ENCODE measurements at regions not wholly inside any gene's neighbourhood (a gene's known extent, or its start where the extent isn't known, plus 50 kb on each side); places are given as distances from the start of the nearest gene placed in this dataset.

GRCh38 chr10:125431149-125431548 lies 251.8 kb downstream of the TEX36 start:
- H3K4me1 ChIP-seq (ENCODE audit: insufficient read depth): no peaks in the 10 kb centered on the region
- intact Hi-C loops (cut with DNase I): no loop called here
- WGBS, 3 donors: 81 to 86% (median 83%) methylated on average over 4 of the region's 4 CpGs
- H3K27ac ChIP-seq: no peak overlapping the region
- H3K36me3 ChIP-seq: no peaks in the 10 kb centered on the region
- no peaks in the 10 kb centered on the region for H3K27me3 ChIP-seq
- TF ChIP-seq, protein P1, sequence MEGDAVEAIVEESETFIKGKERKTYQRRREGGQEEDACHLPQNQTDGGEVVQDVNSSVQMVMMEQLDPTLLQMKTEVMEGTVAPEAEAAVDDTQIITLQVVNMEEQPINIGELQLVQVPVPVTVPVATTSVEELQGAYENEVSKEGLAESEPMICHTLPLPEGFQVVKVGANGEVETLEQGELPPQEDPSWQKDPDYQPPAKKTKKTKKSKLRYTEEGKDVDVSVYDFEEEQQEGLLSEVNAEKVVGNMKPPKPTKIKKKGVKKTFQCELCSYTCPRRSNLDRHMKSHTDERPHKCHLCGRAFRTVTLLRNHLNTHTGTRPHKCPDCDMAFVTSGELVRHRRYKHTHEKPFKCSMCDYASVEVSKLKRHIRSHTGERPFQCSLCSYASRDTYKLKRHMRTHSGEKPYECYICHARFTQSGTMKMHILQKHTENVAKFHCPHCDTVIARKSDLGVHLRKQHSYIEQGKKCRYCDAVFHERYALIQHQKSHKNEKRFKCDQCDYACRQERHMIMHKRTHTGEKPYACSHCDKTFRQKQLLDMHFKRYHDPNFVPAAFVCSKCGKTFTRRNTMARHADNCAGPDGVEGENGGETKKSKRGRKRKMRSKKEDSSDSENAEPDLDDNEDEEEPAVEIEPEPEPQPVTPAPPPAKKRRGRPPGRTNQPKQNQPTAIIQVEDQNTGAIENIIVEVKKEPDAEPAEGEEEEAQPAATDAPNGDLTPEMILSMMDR (IDR thresholded peaks at IDR 0.05): no peak
- no peak for TF ChIP-seq POLR2A (IDR thresholded peaks at IDR 0.05)
- TF ChIP-seq EP300 (IDR thresholded peaks at IDR 0.05): no peak
- no peaks in the 10 kb centered on the region for H3K9me3 ChIP-seq
- no peak overlapping the region for H3K4me3 ChIP-seq
- no peak for DNase-seq

DNA sequence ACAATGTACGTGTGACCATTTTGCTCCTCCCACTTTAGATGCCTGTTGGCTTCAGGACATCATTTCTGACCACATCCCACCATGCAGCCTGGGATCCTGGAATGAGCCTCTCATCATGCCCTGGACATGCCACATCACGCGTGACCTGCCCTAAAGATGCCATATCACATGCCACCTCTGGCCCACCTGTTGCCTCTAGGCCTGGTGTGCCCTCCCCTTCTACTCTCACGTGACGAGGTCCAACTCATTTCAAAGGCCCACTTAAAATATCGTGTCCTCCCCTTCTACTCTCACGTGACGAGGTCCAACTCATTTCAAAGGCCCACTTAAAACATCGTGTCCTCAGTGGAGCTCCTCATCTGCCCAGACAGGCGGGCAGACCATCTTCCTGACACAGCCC lies 254.9 kb downstream of the TEX36 start:
- DNase-seq: no peak
- 92 to 93% (median 93%) methylated on average over 10 of the region's 10 CpGs for WGBS, 3 donors
- TF ChIP-seq POLR2A (IDR thresholded peaks at IDR 0.05) (no peak), EP300 (IDR thresholded peaks at IDR 0.05) (no peak)
- TF ChIP-seq, protein P1 (IDR thresholded peaks at IDR 0.05): no peak
- H3K36me3 ChIP-seq: no peaks in the 10 kb centered on the region
- H3K4me3 ChIP-seq: no peak overlapping the region
- no peaks in the 10 kb centered on the region for H3K4me1 ChIP-seq (ENCODE audit: insufficient read depth)
- H3K9me3 ChIP-seq: no peaks in the 10 kb centered on the region
- H3K27me3 ChIP-seq: no peaks in the 10 kb centered on the region
- no peak overlapping the region for H3K27ac ChIP-seq
- intact Hi-C loops (cut with DNase I): no loop called here

DNA sequence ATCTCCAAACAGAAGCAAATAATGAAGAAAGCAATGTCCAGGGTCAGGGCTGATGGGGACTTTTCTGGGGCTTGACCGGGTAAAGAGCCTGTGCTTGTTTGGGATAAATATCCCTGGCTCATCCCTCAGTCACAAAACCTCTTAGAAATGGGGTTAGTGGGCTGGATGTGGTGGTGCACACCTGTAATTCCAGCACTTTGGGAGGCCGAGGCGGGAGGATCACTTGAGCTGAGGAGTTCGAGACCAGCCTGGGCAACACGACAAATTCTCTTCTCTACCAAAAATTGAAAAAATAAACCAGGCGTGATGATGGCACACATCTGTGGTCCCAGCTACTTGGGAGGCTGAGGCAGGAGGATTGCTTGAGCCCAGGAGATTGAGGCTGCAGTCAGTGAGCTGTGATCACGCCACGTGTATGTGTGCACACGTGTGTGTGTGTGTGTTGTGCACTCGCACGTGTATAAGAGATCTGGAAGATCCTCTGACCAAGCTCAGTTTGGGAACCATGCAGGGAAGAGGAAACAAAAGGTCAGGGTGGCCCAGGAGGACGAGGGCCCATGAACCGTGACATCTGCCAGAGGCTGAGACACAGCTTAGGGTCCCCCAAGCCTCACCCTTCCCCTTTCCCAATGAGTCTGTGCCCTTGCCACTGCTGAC lies 258.6 kb downstream of the TEX36 start:
- 79 to 82% (median 80%) methylated on average over 13 of the region's 13 CpGs for WGBS, 3 donors

GRCh38 chr10:125423569-125423968 lies 259.4 kb downstream of the TEX36 start:
- no peaks in the 10 kb centered on the region for H3K27me3 ChIP-seq
- TF ChIP-seq POLR2A (IDR thresholded peaks at IDR 0.05): no peak
- TF ChIP-seq EP300 (IDR thresholded peaks at IDR 0.05): no peak
- TF ChIP-seq, protein P1 (IDR thresholded peaks at IDR 0.05): no peak
- no peak overlapping the region for H3K4me3 ChIP-seq
- no peak overlapping the region for H3K27ac ChIP-seq
- intact Hi-C loops (cut with DNase I): no loop called here
- H3K36me3 ChIP-seq: no peaks in the 10 kb centered on the region
- DNase-seq: no peak
- 72 to 77% (median 75%) methylated on average over 9 of the region's 9 CpGs for WGBS, 3 donors
- no peaks in the 10 kb centered on the region for H3K9me3 ChIP-seq
- no peaks in the 10 kb centered on the region for H3K4me1 ChIP-seq (ENCODE audit: insufficient read depth)

More for the DNA sequence above, 258.6 kb downstream of the TEX36 start:
- intact Hi-C loops (cut with DNase I): no loop called here
- Histone ChIP-seq H3K36me3 (no peaks in the 10 kb centered on the region), H3K9me3 (no peaks in the 10 kb centered on the region), H3K27me3 (no peaks in the 10 kb centered on the region), H3K27ac (no peak overlapping the region), H3K4me1 (ENCODE audit: insufficient read depth) (no peaks in the 10 kb centered on the region), H3K4me3 (no peak overlapping the region)
- TF ChIP-seq POLR2A (IDR thresholded peaks at IDR 0.05): no peak
- no peak for DNase-seq

DNA sequence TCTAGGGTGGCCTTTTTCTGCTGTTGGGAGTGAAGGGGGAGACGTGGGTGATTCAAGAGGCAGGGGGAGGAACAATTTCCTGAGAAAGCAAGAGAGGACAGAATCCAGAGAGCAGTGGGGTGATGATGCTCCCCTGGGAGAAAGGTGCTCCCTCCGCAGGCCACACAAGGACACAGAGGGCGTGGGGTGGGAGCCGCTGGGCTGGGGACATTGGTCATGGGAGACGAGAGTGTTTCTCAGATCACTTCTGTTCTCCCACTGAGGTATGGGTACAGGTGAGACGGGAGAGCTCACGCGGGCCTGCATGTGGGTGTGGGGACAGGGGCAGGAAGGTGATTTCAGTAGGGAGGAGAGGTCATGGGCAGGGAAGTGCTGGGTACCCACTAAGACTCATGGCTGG lies 259.5 kb upstream of the CTBP2 start:
- H3K9me3 ChIP-seq: no peaks in the 10 kb centered on the region

More for the DNA sequence above, 259.5 kb upstream of the CTBP2 start:
- TF ChIP-seq EP300 (IDR thresholded peaks at IDR 0.05): no peak
- TF ChIP-seq, protein P1 (IDR thresholded peaks at IDR 0.05): no peak
- no peak for TF ChIP-seq POLR2A (IDR thresholded peaks at IDR 0.05)
- H3K36me3 ChIP-seq: no peaks in the 10 kb centered on the region
- intact Hi-C loops (cut with DNase I): no loop called here
- WGBS, 3 donors: 90 to 92% (median 92%) methylated on average over 8 of the region's 8 CpGs
- H3K27ac ChIP-seq: no peak overlapping the region
- DNase-seq: no peak
- H3K4me3 ChIP-seq: no peak overlapping the region
- H3K27me3 ChIP-seq: no peaks in the 10 kb centered on the region
- H3K4me1 ChIP-seq (ENCODE audit: insufficient read depth): peaks cover 2% of the 10 kb centered on the region

Data from ovary (tissue), 7 donors.